DMS53 treated with DMSO at 0.1 percent for 48 hours (cell line): ENCODE measurements at regions not wholly inside any gene's neighbourhood (a gene's known extent, or its start where the extent isn't known, plus 50 kb on each side); places are given as distances from the start of the nearest gene placed in this dataset.
A peak's percentile ranks its signal among the peaks of the same experiment; 100 is the strongest.
"Not testable (repeated sequence)": the region's sequence is repeated elsewhere in the genome, so short reads cannot be mapped to it uniquely, and the experiment has no call there.

Experiments
- DNase-seq: peaks from one replicate; lab custom pipeline; 2025; ENCODE audit not compliant: unreplicated experiment; lab: John Stamatoyannopoulos, UW

- DNase-seq = peak; percentile 44
These were observed 289.4 kb upstream of the DAB2 start for GRCh38 chr5:39714036-39714698.

- peak; percentile 43 for DNase-seq
These were observed 288.6 kb upstream of the DAB2 start for GRCh38 chr5:39713250-39713916.

GRCh38 chr5:39712316-39713249, 287.8 kb upstream of the DAB2 start:
- peak; percentile 90 for DNase-seq

- DNase-seq = no peak
These were observed 287.0 kb upstream of the DAB2 start for GRCh38 chr5:39711821-39712220.

- DNase-seq = no peak
These were observed 284.3 kb upstream of the DAB2 start for GRCh38 chr5:39709032-39709431.

- no peak for DNase-seq
These were observed 278.1 kb upstream of the DAB2 start for GRCh38 chr5:39702928-39703327.

- no peak for DNase-seq
These were observed 275.7 kb upstream of the DAB2 start for GRCh38 chr5:39700523-39700922.

- no peak for DNase-seq
These were observed 274.2 kb upstream of the DAB2 start for GRCh38 chr5:39698838-39699560.

- DNase-seq = no peak
These were observed 273.1 kb upstream of the DAB2 start for GRCh38 chr5:39697881-39698280.

- no peak for DNase-seq
These were observed 272.1 kb upstream of the DAB2 start for GRCh38 chr5:39696672-39697398.

- DNase-seq = no peak
These were observed 267.2 kb upstream of the DAB2 start for GRCh38 chr5:39691993-39692392.

- no peak for DNase-seq
These were observed 266.4 kb upstream of the DAB2 start for GRCh38 chr5:39691136-39691535.

- peak; percentile 22 for DNase-seq
These were observed 265.1 kb upstream of the DAB2 start for GRCh38 chr5:39689919-39690318.

GRCh38 chr5:39687924-39688323, 263.1 kb upstream of the DAB2 start:
- not testable (repeated sequence) for DNase-seq

GRCh38 chr5:39680213-39680612, 255.4 kb upstream of the DAB2 start:
- no peak for DNase-seq

- no peak for DNase-seq
These were observed 253.8 kb upstream of the DAB2 start for GRCh38 chr5:39678534-39678933.

- no peak for DNase-seq
These were observed 250.9 kb upstream of the DAB2 start for GRCh38 chr5:39675676-39676075.

- no peak for DNase-seq
These were observed 249.7 kb upstream of the DAB2 start for GRCh38 chr5:39674209-39675082.

- DNase-seq = no peak
These were observed 246.8 kb upstream of the DAB2 start for GRCh38 chr5:39671561-39671961.
